Neural cell (in vitro differentiated cells): ENCODE measurements at regions not wholly inside any gene's neighbourhood (a gene's known extent, or its start where the extent isn't known, plus 50 kb on each side); places are given as distances from the start of the nearest gene placed in this dataset.

Experiments used
- H2AFZ ChIP-seq: fragments of 200-600, 300-800 bp; sonication (generic), shearing (Covaris generic); 2 replicates; pipeline ENCODE4 v1.6.0; 2014; ENCODE audit warnings: low read depth, mild to moderate bottlenecking, antibody characterized with exemption, low read length, moderate library complexity
- H3F3A ChIP-seq: fragments of 200-600 bp; shearing (Covaris generic); 2 replicates; pipeline ENCODE4 v1.6.1; 2016; ENCODE audit warnings: mild to moderate bottlenecking, moderate library complexity, mixed read lengths, antibody characterized with exemption, low read length; ENCODE audit not compliant: insufficient read depth, poor library complexity, severe bottlenecking
- H3K27ac ChIP-seq: fragments of 200-600, 300-800 bp; sonication (generic), shearing (Covaris generic); 2 replicates; pipeline ENCODE4 v1.5.1; 2014; ENCODE audit warnings: mild to moderate bottlenecking, low read length, moderate library complexity
- H3K27me3 ChIP-seq: fragments of 300-800, 200-600 bp; sonication (generic), shearing (Covaris generic); 2 replicates; pipeline ENCODE4 v1.6.0; 2014; ENCODE audit warnings: mild to moderate bottlenecking, low read depth, low read length, moderate library complexity; ENCODE audit not compliant: insufficient read depth
- H3K36me3 ChIP-seq: fragments of 300-800, 200-600 bp; sonication (generic), shearing (Covaris generic); 2 replicates; pipeline ENCODE4 v1.5.1; 2014; ENCODE audit warnings: mild to moderate bottlenecking, antibody characterized with exemption, low read length, moderate library complexity; ENCODE audit not compliant: insufficient read depth
- H3K4me2 ChIP-seq: fragments of 300-800, 200-600 bp; sonication (generic), shearing (Covaris generic); 2 replicates; pipeline ENCODE4 v1.6.0; 2014; ENCODE audit warnings: mild to moderate bottlenecking, low read length
- H3K4me3 ChIP-seq: fragments of 300-800, 200-600 bp; sonication (generic), shearing (Covaris generic); 2 replicates; pipeline ENCODE4 v1.5.1; 2014; ENCODE audit warnings: mild to moderate bottlenecking, low read length, moderate library complexity
- H3K79me2 ChIP-seq: fragments of 200-600 bp; shearing (Covaris generic); replicated peaks from 2 replicates; pipeline ENCODE4 v1.6.0; 2014; ENCODE audit warnings: mild to moderate bottlenecking, low read length, moderate library complexity; ENCODE audit not compliant: insufficient read depth
- H3K9ac ChIP-seq: fragments of 300-800, 200-600 bp; sonication (generic), shearing (Covaris generic); 2 replicates; pipeline ENCODE4 v1.6.1; 2016; ENCODE audit warnings: mild to moderate bottlenecking, low read length, mixed read lengths
- H3K9me2 ChIP-seq: fragments of 200-600 bp; shearing (Covaris generic); 2 replicates; pipeline ENCODE4 v1.6.1; 2016; ENCODE audit warnings: mild to moderate bottlenecking, low read length, mixed read lengths; ENCODE audit not compliant: insufficient read depth
- H3K9me3 ChIP-seq: fragments of 200-600, 300-800 bp; sonication (generic), shearing (Covaris generic); 2 replicates; pipeline ENCODE4 v1.6.1; 2016; ENCODE audit warnings: mild to moderate bottlenecking, mixed run types, low read length, moderate library complexity, mixed read lengths
- H4K20me1 ChIP-seq: fragments of 200-600 bp; shearing (Covaris generic); 2 replicates; pipeline ENCODE4 v1.6.1; 2016; ENCODE audit warnings: mild to moderate bottlenecking, mixed run types; ENCODE audit not compliant: insufficient read depth
- EP300 ChIP-seq: fragments of 450-650 bp; conservative IDR thresholded peaks from 2 replicates; pipeline ENCODE4 v1.6.1; 2014; ENCODE audit warnings: antibody characterized with exemption, mild to moderate bottlenecking, moderate library complexity; ENCODE audit not compliant: poor library complexity, severe bottlenecking
- EZH2 ChIP-seq: fragments of 200-600, 300-800 bp; shearing (Covaris generic), sonication (generic); IDR thresholded peaks from 2 replicates; pipeline ENCODE4 v1.6.1; 2014; ENCODE audit warnings: antibody characterized with exemption, low read length, borderline replicate concordance, mild to moderate bottlenecking; ENCODE audit not compliant: insufficient read depth, poor library complexity, severe bottlenecking
- MXI1 ChIP-seq: fragments of 450-650 bp; conservative IDR thresholded peaks from 2 replicates; pipeline ENCODE4 v1.6.1; 2014; ENCODE audit warnings: antibody characterized with exemption, mild to moderate bottlenecking; ENCODE audit not compliant: poor library complexity, severe bottlenecking
- POLR2AphosphoS5 ChIP-seq: IDR thresholded peaks from 2 replicates; pipeline ENCODE4 v1.6.1; 2012
- RAD21 ChIP-seq: fragments of 450-650 bp; conservative IDR thresholded peaks from 2 replicates; pipeline ENCODE4 v1.6.1; 2014; ENCODE audit warnings: antibody characterized with exemption, mild to moderate bottlenecking, moderate library complexity
- REST ChIP-seq: IDR thresholded peaks from 2 replicates; pipeline ENCODE4 v1.6.1; 2012; ENCODE audit warnings: borderline replicate concordance
- SMC3 ChIP-seq: fragments of 450-650 bp; conservative IDR thresholded peaks from 2 replicates; pipeline ENCODE4 v1.6.1; 2014; ENCODE audit warnings: antibody characterized with exemption, mild to moderate bottlenecking, moderate library complexity; ENCODE audit not compliant: poor library complexity
- TAF1 ChIP-seq: IDR thresholded peaks from 2 replicates; pipeline ENCODE4 v1.6.1; 2012; ENCODE audit warnings: low read depth
- TF ChIP-seq, protein P1 (sequence below): fragments of 450-650 bp; IDR thresholded peaks from 2 replicates; pipeline ENCODE4 v1.5.1; 2014; ENCODE audit warnings: antibody characterized with exemption, mild to moderate bottlenecking, moderate library complexity; ENCODE audit not compliant: poor library complexity, severe bottlenecking

DNA sequence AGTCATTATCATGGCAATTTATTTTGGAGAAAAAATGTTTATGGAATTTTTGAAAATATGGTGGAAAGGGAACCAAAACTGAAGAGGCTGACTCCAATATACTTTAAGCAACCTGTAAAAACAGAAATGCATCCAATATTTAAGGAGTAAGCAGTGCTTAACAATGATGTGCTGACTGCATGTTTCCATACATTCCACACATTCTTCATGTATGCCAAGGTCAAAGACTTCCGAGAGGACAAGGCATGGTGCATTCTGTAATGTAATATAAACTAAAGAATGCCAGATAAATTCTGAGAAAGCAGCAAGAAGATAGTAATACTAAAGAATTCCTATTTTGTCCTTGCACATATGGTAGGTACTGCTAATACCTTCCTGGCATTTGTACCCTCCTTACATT, 2015.9 kb upstream of the CDH9 start:
- Histone ChIP-seq H3K4me3 (no peak overlapping the region), H3K27me3 (no peaks in the 10 kb centered on the region), H3K36me3 (no peaks in the 10 kb centered on the region), H3K79me2 (no peaks in the 10 kb centered on the region), H4K20me1 (no peaks in the 10 kb centered on the region), H3K9me3 (no peaks in the 10 kb centered on the region), H3K27ac (no peak overlapping the region), H3K9me2 (no peaks in the 10 kb centered on the region), H2AFZ (no peak overlapping the region), H3K4me2 (no peak overlapping the region), H3F3A (no peaks in the 10 kb centered on the region), H3K9ac (no peak overlapping the region)
- TF ChIP-seq SMC3 (no peak), POLR2AphosphoS5 (no peak), EP300 (no peak), RAD21 (no peak), MXI1 (no peak), REST (no peak), EZH2 (no peak), TAF1 (no peak)
- TF ChIP-seq, protein P1, sequence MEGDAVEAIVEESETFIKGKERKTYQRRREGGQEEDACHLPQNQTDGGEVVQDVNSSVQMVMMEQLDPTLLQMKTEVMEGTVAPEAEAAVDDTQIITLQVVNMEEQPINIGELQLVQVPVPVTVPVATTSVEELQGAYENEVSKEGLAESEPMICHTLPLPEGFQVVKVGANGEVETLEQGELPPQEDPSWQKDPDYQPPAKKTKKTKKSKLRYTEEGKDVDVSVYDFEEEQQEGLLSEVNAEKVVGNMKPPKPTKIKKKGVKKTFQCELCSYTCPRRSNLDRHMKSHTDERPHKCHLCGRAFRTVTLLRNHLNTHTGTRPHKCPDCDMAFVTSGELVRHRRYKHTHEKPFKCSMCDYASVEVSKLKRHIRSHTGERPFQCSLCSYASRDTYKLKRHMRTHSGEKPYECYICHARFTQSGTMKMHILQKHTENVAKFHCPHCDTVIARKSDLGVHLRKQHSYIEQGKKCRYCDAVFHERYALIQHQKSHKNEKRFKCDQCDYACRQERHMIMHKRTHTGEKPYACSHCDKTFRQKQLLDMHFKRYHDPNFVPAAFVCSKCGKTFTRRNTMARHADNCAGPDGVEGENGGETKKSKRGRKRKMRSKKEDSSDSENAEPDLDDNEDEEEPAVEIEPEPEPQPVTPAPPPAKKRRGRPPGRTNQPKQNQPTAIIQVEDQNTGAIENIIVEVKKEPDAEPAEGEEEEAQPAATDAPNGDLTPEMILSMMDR, result no peak

DNA sequence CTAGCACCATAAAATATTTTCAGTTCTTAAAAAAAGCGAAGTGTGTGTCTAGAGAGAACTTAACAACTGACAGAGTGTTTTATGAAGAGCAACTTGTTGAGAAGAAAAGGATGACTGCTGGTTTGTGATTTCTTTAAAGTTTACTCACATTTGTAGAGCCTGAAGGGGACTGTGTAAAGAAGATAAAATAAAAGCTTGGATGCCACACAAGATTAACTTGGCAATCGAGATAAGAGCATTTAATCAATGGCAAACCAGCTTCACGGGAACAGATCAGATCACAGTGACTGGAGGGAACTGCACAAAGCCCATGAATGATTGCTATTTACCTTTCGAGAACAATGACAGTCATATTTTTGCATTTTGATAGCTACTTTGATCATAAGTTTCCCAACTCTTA, 2013.1 kb upstream of the CDH9 start:
- H3K9me2 ChIP-seq, result no peaks in the 10 kb centered on the region
- H3K4me2 ChIP-seq, result no peak overlapping the region
- no peak overlapping the region for H3K27ac ChIP-seq
- H3K9me3 ChIP-seq, result no peaks in the 10 kb centered on the region
- no peaks in the 10 kb centered on the region for H3K36me3 ChIP-seq
- H3K4me3 ChIP-seq, result no peak overlapping the region
- no peaks in the 10 kb centered on the region for H3K79me2 ChIP-seq
- H4K20me1 ChIP-seq, result no peaks in the 10 kb centered on the region
- no peak overlapping the region for H2AFZ ChIP-seq
- H3K9ac ChIP-seq, result no peak overlapping the region
- no peaks in the 10 kb centered on the region for H3F3A ChIP-seq
- no peaks in the 10 kb centered on the region for H3K27me3 ChIP-seq
- TF ChIP-seq SMC3 (no peak), REST (no peak), POLR2AphosphoS5 (no peak), TAF1 (no peak), EP300 (no peak), RAD21 (no peak), EZH2 (no peak), MXI1 (no peak)
- TF ChIP-seq, protein P1, result no peak
